Endothelial cell (in vitro differentiated cells): ENCODE measurements at regions not wholly inside any gene's neighbourhood (a gene's known extent, or its start where the extent isn't known, plus 50 kb on each side); places are given as distances from the start of the nearest gene placed in this dataset.

Source experiments
- DNase-seq: peaks from one replicate; pipeline ENCODE4 v3.0.0; 2021; ENCODE audit warnings: low spot score
- H3K27ac Mint-ChIP-seq: one replicate; pipeline ENCODE4 v1.8.0; 2021; ENCODE audit warnings: mixed read lengths, inconsistent platforms; ENCODE audit not compliant: unreplicated experiment
- H3K27me3 Mint-ChIP-seq: one replicate; pipeline ENCODE4 v1.8.0; 2021; ENCODE audit warnings: mild to moderate bottlenecking, moderate library complexity, mixed read lengths, inconsistent platforms; ENCODE audit not compliant: unreplicated experiment
- H3K36me3 Mint-ChIP-seq: one replicate; pipeline ENCODE4 v1.8.0; 2021; ENCODE audit warnings: mild to moderate bottlenecking, low read depth, mixed read lengths, inconsistent platforms; ENCODE audit not compliant: unreplicated experiment
- H3K4me1 Mint-ChIP-seq: one replicate; pipeline ENCODE4 v1.8.0; 2021; ENCODE audit warnings: mild to moderate bottlenecking, mixed read lengths, inconsistent platforms; ENCODE audit not compliant: unreplicated experiment
- H3K4me3 Mint-ChIP-seq: one replicate; pipeline ENCODE4 v1.8.0; 2021; ENCODE audit warnings: mild to moderate bottlenecking, mixed read lengths, inconsistent platforms; ENCODE audit not compliant: unreplicated experiment
- H3K9me3 Mint-ChIP-seq: one replicate; pipeline ENCODE4 v1.8.0; 2021; ENCODE audit warnings: mixed read lengths, inconsistent platforms; ENCODE audit not compliant: unreplicated experiment
- CTCF ChIP-seq: fragments of 200-600 bp; sonication (generic); IDR thresholded peaks from one replicate; pipeline ENCODE4 v1.5.0; 2021; ENCODE audit warnings: antibody characterized with exemption; ENCODE audit not compliant: unreplicated experiment

GRCh38 chr2:186910996-186911395 lies 62.0 kb upstream of the ZSWIM2 start:
- no peaks in the 10 kb centered on the region for H3K27me3 Mint-ChIP-seq
- no peak overlapping the region for H3K27ac Mint-ChIP-seq
- no peak for DNase-seq
- H3K4me1 Mint-ChIP-seq = peaks cover 5% of the 10 kb centered on the region
- H3K9me3 Mint-ChIP-seq = no peaks in the 10 kb centered on the region
- no peak overlapping the region for H3K4me3 Mint-ChIP-seq
- no peaks in the 10 kb centered on the region for H3K36me3 Mint-ChIP-seq
- TF ChIP-seq CTCF = no peak

GRCh38 chr2:186909095-186909494 lies 60.1 kb upstream of the ZSWIM2 start:
- no peak for TF ChIP-seq CTCF
- H3K9me3 Mint-ChIP-seq = no peaks in the 10 kb centered on the region
- H3K27ac Mint-ChIP-seq = no peak overlapping the region
- no peaks in the 10 kb centered on the region for H3K27me3 Mint-ChIP-seq
- H3K4me3 Mint-ChIP-seq = no peak overlapping the region
- H3K36me3 Mint-ChIP-seq = no peaks in the 10 kb centered on the region
- DNase-seq = no peak
- peaks cover 5% of the 10 kb centered on the region for H3K4me1 Mint-ChIP-seq

GRCh38 chr2:186907897-186908296 lies 58.9 kb upstream of the ZSWIM2 start:
- no peak for DNase-seq
- Mint-ChIP-seq H3K9me3 (no peaks in the 10 kb centered on the region), H3K4me1 (peaks cover 5% of the 10 kb centered on the region), H3K27me3 (no peaks in the 10 kb centered on the region), H3K27ac (no peak overlapping the region), H3K36me3 (no peaks in the 10 kb centered on the region), H3K4me3 (no peak overlapping the region)
- no peak for TF ChIP-seq CTCF

- Mint-ChIP-seq H3K9me3 (no peaks in the 10 kb centered on the region), H3K36me3 (no peaks in the 10 kb centered on the region), H3K4me3 (no peak overlapping the region), H3K27me3 (no peaks in the 10 kb centered on the region), H3K27ac (no peak overlapping the region), H3K4me1 (peaks cover 9% of the 10 kb centered on the region)
- peak; percentile 62 for TF ChIP-seq CTCF
- DNase-seq = no peak
Observed at GRCh38 chr2:186903216-186903615, 54.2 kb upstream of the ZSWIM2 start.
